Cerebellar nuclear complex (tissue), 1 donor: ENCODE measurements at regions not wholly inside any gene's neighbourhood (a gene's known extent, or its start where the extent isn't known, plus 50 kb on each side); places are given as distances from the start of the nearest gene placed in this dataset.

Experiments used
- DNase-seq, 2 experiments: peaks; one replicate each; lab custom pipeline; 2025; lab: John Stamatoyannopoulos, UW

- DNase-seq, result no peak
Measured at GRCh38 chr17:77419095-77419494, 278.3 kb downstream of the SEC14L1 start.

- DNase-seq, result no peak
Measured at GRCh38 chr17:77419547-77420094, 278.9 kb downstream of the SEC14L1 start.

GRCh38 chr17:77420095-77420803 lies 279.5 kb downstream of the SEC14L1 start:
- DNase-seq, result no peak

- no peak for DNase-seq
Measured at GRCh38 chr17:77420804-77421629, 280.2 kb downstream of the SEC14L1 start.

GRCh38 chr17:77421630-77421972 lies 280.8 kb downstream of the SEC14L1 start:
- no peak for DNase-seq

- DNase-seq, result no peak
Measured at GRCh38 chr17:77422104-77422747, 281.5 kb downstream of the SEC14L1 start.

- DNase-seq, result no peak
Measured at GRCh38 chr17:77422748-77423113, 282.0 kb downstream of the SEC14L1 start.

- peak in 1 of 2 experiments; percentile 58 for DNase-seq
Measured at GRCh38 chr17:77423589-77424451, 283.1 kb downstream of the SEC14L1 start.

- no peak for DNase-seq
Measured at GRCh38 chr17:77424585-77425344, 284.0 kb downstream of the SEC14L1 start.

- DNase-seq, result no peak
Measured at GRCh38 chr17:77425348-77425747, 284.6 kb downstream of the SEC14L1 start.

GRCh38 chr17:77425791-77426641 lies 285.2 kb downstream of the SEC14L1 start:
- no peak for DNase-seq

- DNase-seq, result no peak
Measured at GRCh38 chr17:77426676-77427386, 286.1 kb downstream of the SEC14L1 start.

GRCh38 chr17:77427391-77427991 lies 286.7 kb downstream of the SEC14L1 start:
- no peak for DNase-seq

- DNase-seq, result no peak
Measured at GRCh38 chr17:77428020-77428748, 287.4 kb downstream of the SEC14L1 start.

GRCh38 chr17:77428749-77429368 lies 288.1 kb downstream of the SEC14L1 start:
- DNase-seq, result no peak

GRCh38 chr17:77429369-77429968 lies 288.7 kb downstream of the SEC14L1 start:
- DNase-seq, result no peak
